ENCODE measurements at regions not wholly inside any gene's neighbourhood (a gene's known extent, or its start where the extent isn't known, plus 50 kb on each side); places are given as distances from the start of the nearest gene placed in this dataset.

DNA sequence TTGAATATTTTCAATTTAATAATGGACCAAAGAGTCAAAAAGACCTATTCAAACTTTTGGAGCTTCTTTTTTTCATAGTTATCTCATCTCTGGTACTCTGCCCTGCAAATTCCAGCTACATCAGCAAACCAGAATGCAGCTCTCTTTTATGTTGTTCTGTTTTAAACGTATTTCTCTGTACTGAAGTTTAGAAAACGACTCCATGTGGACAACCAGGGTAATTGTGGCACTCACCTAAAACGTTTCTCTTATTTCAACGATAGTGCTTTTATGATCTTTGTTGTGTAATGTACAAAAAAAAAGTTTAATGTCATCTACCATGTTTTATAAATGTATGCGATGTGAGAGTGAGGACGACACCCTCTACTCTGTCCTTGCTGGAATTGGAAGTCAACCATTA lies 1472.3 kb upstream of the GBE1 start:
- Mint-ChIP-seq H3K27ac (no peak overlapping the region), H3K4me3 (no peak overlapping the region), H3K36me3 (no peaks in the 10 kb centered on the region), H3K27me3 (ENCODE audit: low read depth in 3 of 3) (no peaks in the 10 kb centered on the region), H3K4me1 (no peaks in the 10 kb centered on the region), H3K9me3 (no peaks in the 10 kb centered on the region)
- no peak for DNase-seq
- H3K9ac ChIP-seq (ENCODE audit: insufficient read depth, low read length, poor library complexity, severe bottlenecking) = no peak overlapping the region
- no peak overlapping the region for H3K4me2 ChIP-seq (replicated peaks; ENCODE audit: extremely low read depth, low read length, poor library complexity, severe bottlenecking)
- H3K36me3 ChIP-seq (replicated peaks in 1 of 2; ENCODE audit: control insufficient read depth in 1 of 2, insufficient read depth in 2 of 2, low read length in 2 of 2) = no peaks in the 10 kb centered on the region
- no CpG with 5 or more reads among the region's 6 CpGs for WGBS (ENCODE audit: insufficient coverage)
- TF ChIP-seq CTCF (IDR thresholded peaks at IDR 0.05) = no peak
- intact Hi-C loops (cut with micrococcal nuclease) = no loop called here
- H4K20me1 ChIP-seq (ENCODE audit: insufficient read depth, low read length) = no peaks in the 10 kb centered on the region
- no peaks in the 10 kb centered on the region for H3K79me2 ChIP-seq (ENCODE audit: insufficient read depth, low read length)
- H3K27me3 ChIP-seq (ENCODE audit: control insufficient read depth in 2 of 2, insufficient read depth in 2 of 2, low read length in 2 of 2) = no peaks in the 10 kb centered on the region
- H3K9me3 ChIP-seq (replicated peaks in 1 of 2; ENCODE audit: control insufficient read depth in 1 of 2, insufficient read depth in 1 of 2, low read length in 2 of 2) = no peaks in the 10 kb centered on the region
- no peak overlapping the region for H2AFZ ChIP-seq (ENCODE audit: insufficient read depth, low read depth, low read length, poor library complexity, severe bottlenecking)
- no peaks in the 10 kb centered on the region for H3K4me1 ChIP-seq (ENCODE audit: control insufficient read depth in 1 of 2, insufficient read depth in 2 of 2, low read length in 2 of 2)
- no peak overlapping the region for H3K4me3 ChIP-seq (replicated peaks in 1 of 3; ENCODE audit: low read depth in 2 of 3, low read length in 3 of 3)
- no peak overlapping the region for H3K27ac ChIP-seq (ENCODE audit: low read depth in 1 of 2, low read length in 2 of 2)

DNA sequence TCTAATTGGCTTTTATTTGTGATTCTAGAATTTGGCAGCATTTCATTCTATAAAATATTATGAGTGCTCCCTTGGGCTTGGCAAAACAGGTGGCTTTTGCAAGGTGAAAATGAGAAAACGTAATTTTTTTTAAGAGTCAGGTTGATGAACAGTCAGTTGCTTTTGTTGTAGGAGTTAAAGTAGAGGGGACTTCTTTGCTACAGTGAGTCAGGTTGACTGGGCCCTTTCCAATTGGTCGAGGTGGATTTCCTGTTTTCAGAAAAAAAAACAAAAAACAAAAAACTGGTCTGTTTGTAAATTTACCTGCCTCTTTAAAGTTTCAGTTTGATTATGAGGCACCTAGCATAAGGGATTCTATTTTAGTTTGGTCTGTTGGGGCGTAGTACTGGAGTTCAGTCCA lies 1469.4 kb upstream of the GBE1 start:
- Histone ChIP-seq H3K9me3 (replicated peaks in 1 of 2; ENCODE audit: control insufficient read depth in 1 of 2, insufficient read depth in 1 of 2, low read length in 2 of 2) (no peaks in the 10 kb centered on the region), H4K20me1 (ENCODE audit: insufficient read depth, low read length) (no peaks in the 10 kb centered on the region), H3K9ac (ENCODE audit: insufficient read depth, low read length, poor library complexity, severe bottlenecking) (no peak overlapping the region), H3K27ac (ENCODE audit: low read depth in 1 of 2, low read length in 2 of 2) (no peak overlapping the region), H3K4me3 (replicated peaks in 1 of 3; ENCODE audit: low read depth in 2 of 3, low read length in 3 of 3) (no peak overlapping the region), H3K79me2 (ENCODE audit: insufficient read depth, low read length) (no peaks in the 10 kb centered on the region), H2AFZ (ENCODE audit: insufficient read depth, low read depth, low read length, poor library complexity, severe bottlenecking) (no peak overlapping the region), H3K27me3 (ENCODE audit: control insufficient read depth in 2 of 2, insufficient read depth in 2 of 2, low read length in 2 of 2) (no peaks in the 10 kb centered on the region), H3K4me1 (ENCODE audit: control insufficient read depth in 1 of 2, insufficient read depth in 2 of 2, low read length in 2 of 2) (no peaks in the 10 kb centered on the region), H3K4me2 (replicated peaks; ENCODE audit: extremely low read depth, low read length, poor library complexity, severe bottlenecking) (no peak overlapping the region), H3K36me3 (replicated peaks in 1 of 2; ENCODE audit: control insufficient read depth in 1 of 2, insufficient read depth in 2 of 2, low read length in 2 of 2) (no peaks in the 10 kb centered on the region)
- TF ChIP-seq CTCF (IDR thresholded peaks at IDR 0.05) = no peak
- no peaks in the 10 kb centered on the region for H3K9me3 Mint-ChIP-seq
- no peak overlapping the region for H3K4me3 Mint-ChIP-seq
- no peak overlapping the region for H3K27ac Mint-ChIP-seq
- 100% methylated on average over 2 of the region's 3 CpGs for WGBS (ENCODE audit: insufficient coverage)
- no peaks in the 10 kb centered on the region for H3K4me1 Mint-ChIP-seq
- H3K27me3 Mint-ChIP-seq (ENCODE audit: low read depth in 3 of 3) = no peaks in the 10 kb centered on the region
- intact Hi-C loops (cut with micrococcal nuclease) = no loop called here
- no peaks in the 10 kb centered on the region for H3K36me3 Mint-ChIP-seq
- no peak for DNase-seq

All from CD14-positive monocyte (primary cell).